SK-N-MC (cell line): ENCODE measurements at regions not wholly inside any gene's neighbourhood (a gene's known extent, or its start where the extent isn't known, plus 50 kb on each side); places are given as distances from the start of the nearest gene placed in this dataset.
A peak's percentile ranks its signal among the peaks of the same experiment; 100 is the strongest.

Experiments used
- DNase-seq: peaks from one replicate; pipeline ENCODE4 v3.0.0-alpha.2; 2011; ENCODE audit warnings: low read depth, low spot score
- H3K27ac ChIP-seq: fragments of 200-600 bp; sonication (generic); 2 replicates; pipeline ENCODE4 v1.5.1; 2016; ENCODE audit warnings: mixed run types
- H3K36me3 ChIP-seq: fragments of 200-600 bp; sonication (generic); 2 replicates; pipeline ENCODE4 v1.6.1; 2017; ENCODE audit warnings: antibody characterized with exemption, low read length, mixed read lengths; ENCODE audit not compliant: insufficient read depth
- H3K4me3 ChIP-seq: fragments of 200-600 bp; sonication (generic); 2 replicates; pipeline ENCODE4 v1.5.1; 2016
- H3K9ac ChIP-seq: fragments of 200-600 bp; sonication (generic); 2 replicates; pipeline ENCODE4 v1.8.0; 2017; ENCODE audit warnings: mixed run types, mixed read lengths; ENCODE audit not compliant: insufficient read length
- H3K9me3 ChIP-seq: fragments of 200-600 bp; sonication (generic); 2 replicates; pipeline ENCODE4 v1.6.1; 2017; ENCODE audit warnings: low read depth, mild to moderate bottlenecking, antibody characterized with exemption, low read length, moderate library complexity, mixed read lengths
- EZH2 ChIP-seq: fragments of 200-600 bp; sonication (generic); IDR thresholded peaks from one replicate; pipeline ENCODE4 v1.6.1; 2017; ENCODE audit warnings: antibody characterized with exemption
- FOXP2 ChIP-seq: optimal IDR thresholded peaks from 2 replicates; pipeline ENCODE3; 2011; ENCODE audit warnings: mild to moderate bottlenecking, moderate library complexity; ENCODE audit not compliant: insufficient read depth; ENCODE audit errors: extremely low read length, control extremely low read depth
- POLR2AphosphoS5 ChIP-seq: IDR thresholded peaks from 2 replicates; pipeline ENCODE4 v1.6.1; 2012; ENCODE audit warnings: mild to moderate bottlenecking, low read depth, low read length, borderline replicate concordance

- no peak overlapping the region for H3K27ac ChIP-seq
- H3K9me3 ChIP-seq = no peaks in the 10 kb centered on the region
- H3K36me3 ChIP-seq = no peaks in the 10 kb centered on the region
- no peak for TF ChIP-seq POLR2AphosphoS5
- TF ChIP-seq FOXP2 = no peak
- TF ChIP-seq EZH2 = no peak
- DNase-seq = no peak
- no peak overlapping the region for H3K9ac ChIP-seq
- no peak overlapping the region for H3K4me3 ChIP-seq
These were observed 132.9 kb upstream of the DST start for GRCh38 chr6:56775498-56776166.

GRCh38 chr6:56772737-56773184 is 130.1 kb upstream of the DST start:
- no peak for TF ChIP-seq EZH2
- no peak for TF ChIP-seq POLR2AphosphoS5
- TF ChIP-seq FOXP2 = no peak
- H3K27ac ChIP-seq = no peak overlapping the region

DNA sequence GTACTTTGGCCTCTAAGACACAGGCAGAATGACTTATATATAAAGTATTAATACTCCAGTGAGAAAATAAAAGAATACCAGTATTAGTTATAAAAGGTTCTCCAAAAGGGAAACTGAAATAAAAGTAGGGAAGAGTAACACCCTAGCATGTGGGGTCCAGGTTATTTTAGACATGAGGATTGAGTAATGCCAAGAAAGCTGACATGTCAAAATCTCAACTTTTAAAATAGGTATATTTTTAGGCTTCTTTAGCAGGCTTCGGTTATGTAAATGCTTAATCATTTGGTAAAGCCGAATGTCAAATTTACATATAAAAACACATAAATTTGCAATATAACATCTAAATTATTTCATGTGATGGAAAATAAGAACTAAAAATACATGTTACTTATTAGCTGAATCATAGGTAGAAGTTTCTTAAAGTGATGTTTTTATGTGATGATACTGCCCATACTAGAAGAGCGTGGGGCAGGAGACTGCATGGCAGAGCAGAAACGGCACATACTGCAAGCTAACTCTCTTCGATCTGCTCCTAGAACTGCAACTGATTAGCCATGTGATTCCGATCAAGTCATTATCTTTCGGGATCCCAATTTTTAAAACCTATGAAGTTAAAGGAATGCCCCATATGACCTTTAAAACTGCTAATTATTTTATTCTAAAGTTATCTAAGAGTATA is 129.4 kb upstream of the DST start:
- H3K36me3 ChIP-seq = no peaks in the 10 kb centered on the region
- no peak overlapping the region for H3K9ac ChIP-seq
- H3K27ac ChIP-seq = no peak overlapping the region
- H3K9me3 ChIP-seq = no peaks in the 10 kb centered on the region
- TF ChIP-seq FOXP2 (no peak), EZH2 (no peak), POLR2AphosphoS5 (no peak)
- DNase-seq = no peak
- H3K4me3 ChIP-seq = no peak overlapping the region

More at GRCh38 chr6:56772737-56773184, 130.1 kb upstream of the DST start:
- no peak overlapping the region for H3K4me3 ChIP-seq
- no peak for DNase-seq
- no peak overlapping the region for H3K9ac ChIP-seq
- no peaks in the 10 kb centered on the region for H3K36me3 ChIP-seq
- no peaks in the 10 kb centered on the region for H3K9me3 ChIP-seq

GRCh38 chr6:56771189-56771588 is 128.5 kb upstream of the DST start:
- no peak for TF ChIP-seq POLR2AphosphoS5
- no peak for TF ChIP-seq FOXP2
- TF ChIP-seq EZH2 = no peak
- Histone ChIP-seq H3K4me3 (no peak overlapping the region), H3K9me3 (no peaks in the 10 kb centered on the region), H3K36me3 (no peaks in the 10 kb centered on the region), H3K9ac (no peak overlapping the region), H3K27ac (no peak overlapping the region)
- DNase-seq = no peak

DNA sequence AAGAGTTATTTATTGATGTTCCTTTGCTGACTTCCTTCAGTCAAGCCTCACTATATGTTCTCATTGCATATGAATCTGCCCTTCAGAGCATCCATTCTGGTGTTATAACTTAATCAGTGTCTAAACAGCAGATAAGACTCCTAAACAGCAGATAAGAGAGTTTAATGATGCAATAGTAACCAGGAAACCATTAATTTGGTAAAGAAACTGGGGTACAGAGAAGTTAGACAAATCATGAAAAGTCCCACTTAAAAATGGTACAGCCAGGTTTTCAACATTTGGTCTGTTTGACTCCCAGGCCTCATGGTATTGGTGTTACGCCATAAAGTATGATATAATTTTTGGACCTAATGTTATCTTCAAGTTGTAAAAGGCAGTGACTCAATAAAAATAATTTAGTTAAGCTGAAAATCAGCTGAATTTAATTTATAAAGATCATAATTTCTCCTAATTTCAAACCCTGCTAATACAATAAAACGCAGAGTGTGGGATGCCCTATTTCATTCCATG is 127.4 kb upstream of the DST start:
- no peak for TF ChIP-seq FOXP2
- no peak for TF ChIP-seq EZH2
- no peak for TF ChIP-seq POLR2AphosphoS5
- no peak for DNase-seq

GRCh38 chr6:56767892-56768531 is 125.3 kb upstream of the DST start:
- TF ChIP-seq FOXP2 = no peak
- no peak for TF ChIP-seq POLR2AphosphoS5
- no peak for TF ChIP-seq EZH2
- Histone ChIP-seq H3K9me3 (no peaks in the 10 kb centered on the region), H3K4me3 (no peak overlapping the region), H3K27ac (no peak overlapping the region), H3K9ac (no peak overlapping the region), H3K36me3 (no peaks in the 10 kb centered on the region)
- DNase-seq = no peak

More for the DNA sequence above, 127.4 kb upstream of the DST start:
- Histone ChIP-seq H3K27ac (no peak overlapping the region), H3K9me3 (no peaks in the 10 kb centered on the region), H3K4me3 (no peak overlapping the region), H3K36me3 (no peaks in the 10 kb centered on the region), H3K9ac (no peak overlapping the region)

- no peak for DNase-seq
- Histone ChIP-seq H3K36me3 (no peaks in the 10 kb centered on the region), H3K9ac (no peak overlapping the region), H3K4me3 (no peak overlapping the region), H3K27ac (no peak overlapping the region), H3K9me3 (no peaks in the 10 kb centered on the region)
- TF ChIP-seq FOXP2 = no peak
These were observed 124.7 kb upstream of the DST start for GRCh38 chr6:56767435-56767834.

DNA sequence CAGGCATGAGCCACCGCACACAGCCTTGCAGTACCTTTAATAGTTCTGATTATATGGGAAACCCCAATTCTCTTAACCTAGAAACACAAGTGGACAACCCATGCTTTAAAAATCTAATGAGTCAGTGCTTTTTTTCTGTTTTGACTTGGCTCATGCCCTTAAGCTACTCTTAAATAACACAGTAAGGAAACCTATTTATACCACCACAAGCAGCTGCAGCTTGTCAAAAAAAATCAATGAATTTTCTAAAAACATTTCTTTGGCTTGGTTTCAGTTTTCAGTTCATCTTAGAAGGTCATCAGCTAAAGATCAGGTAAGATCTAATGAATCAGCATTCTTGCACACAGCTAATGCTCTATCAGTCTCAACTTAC is 124.1 kb upstream of the DST start:
- DNase-seq = no peak
- peak overlapping the region; percentile 8; the same call in 1 of the 2 replicates for H3K4me3 ChIP-seq
- H3K9me3 ChIP-seq = no peaks in the 10 kb centered on the region
- H3K36me3 ChIP-seq = peaks cover under 1% of the 10 kb centered on the region; the same call in 1 of the 2 replicates
- TF ChIP-seq POLR2AphosphoS5 (no peak), EZH2 (no peak), FOXP2 (no peak)
- no peak overlapping the region for H3K27ac ChIP-seq
- H3K9ac ChIP-seq = no peak overlapping the region
